ENCODE measurements at regions not wholly inside any gene's neighbourhood (a gene's known extent, or its start where the extent isn't known, plus 50 kb on each side); places are given as distances from the start of the nearest gene placed in this dataset.
A peak's percentile ranks its signal among the peaks of the same experiment; 100 is the strongest.

DNA sequence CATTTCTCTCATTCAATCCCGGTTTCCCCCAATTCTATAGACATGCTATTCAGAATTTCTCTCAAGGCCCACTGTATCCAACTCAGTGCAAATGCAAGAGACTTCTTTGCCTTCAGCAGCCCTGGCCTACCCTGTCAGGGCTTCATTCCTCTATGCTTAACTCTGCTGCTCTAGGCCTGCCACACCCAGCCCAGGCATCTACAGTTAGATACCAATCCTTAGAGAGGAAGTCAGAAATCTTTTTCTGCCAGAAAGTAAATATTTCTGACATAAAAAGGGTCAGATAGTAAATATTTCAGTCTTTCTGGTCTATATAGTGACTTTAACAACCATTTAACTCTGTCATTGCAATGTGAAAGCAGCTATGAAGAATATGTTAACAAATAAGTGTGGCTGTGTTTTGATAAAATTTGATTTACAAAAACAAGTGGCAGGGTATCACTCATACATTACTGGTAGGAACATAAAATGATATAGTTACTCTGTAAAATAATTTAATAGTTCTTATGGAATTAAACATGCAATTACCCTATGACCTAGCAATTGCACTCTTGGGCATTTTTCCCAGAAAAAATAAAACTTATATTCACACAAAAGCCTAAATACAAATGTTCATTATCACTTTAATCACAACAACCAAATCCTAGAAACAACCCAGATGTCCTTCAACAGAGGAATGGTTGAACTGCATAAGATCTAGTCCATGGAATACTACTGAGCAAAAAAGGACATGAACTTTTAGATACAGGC lies 942.0 kb downstream of the SQOR start:
- H3K9me3 ChIP-seq, result no peaks in the 10 kb centered on the region
- H3K36me3 ChIP-seq (ENCODE audit: low read depth), result no peaks in the 10 kb centered on the region
- DNase-seq, result peak; percentile 39 to 60 (median 43)
- intact Hi-C loops (cut with DNase I, micrococcal nuclease), result no loop called here
- no peaks in the 10 kb centered on the region for H3K4me1 ChIP-seq (ENCODE audit: low read depth)
- H3K4me3 ChIP-seq, result no peak overlapping the region
- ATAC-seq, result peak; percentile 85
- no peak for TF ChIP-seq CTCF (IDR thresholded peaks at IDR 0.05)

DNA sequence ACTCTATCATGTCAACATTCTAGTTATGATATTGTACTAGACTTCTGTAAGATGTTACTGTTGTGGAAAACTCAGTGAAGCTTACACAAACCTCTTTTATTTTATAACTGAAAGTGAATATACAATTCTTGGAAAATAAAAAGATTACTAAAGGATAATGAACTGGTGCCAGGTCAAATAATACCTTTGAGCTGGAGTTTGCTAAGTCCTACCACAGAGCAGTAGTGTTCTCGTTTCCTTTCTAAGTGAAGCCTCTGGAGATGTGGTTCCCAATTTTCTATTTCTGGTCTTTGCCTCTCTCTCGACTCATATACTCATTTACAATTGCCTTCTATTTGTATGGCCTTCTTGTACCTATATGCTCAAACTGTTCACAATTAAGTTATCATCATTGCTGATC lies 942.9 kb downstream of the SQOR start:
- Histone ChIP-seq H3K4me1 (ENCODE audit: low read depth) (no peaks in the 10 kb centered on the region), H3K36me3 (ENCODE audit: low read depth) (no peaks in the 10 kb centered on the region), H3K9me3 (no peaks in the 10 kb centered on the region), H3K4me3 (no peak overlapping the region)
- no peak for ATAC-seq
- DNase-seq, result no peak
- no peak for TF ChIP-seq CTCF (IDR thresholded peaks at IDR 0.05)
- intact Hi-C loops (cut with DNase I, micrococcal nuclease), result no loop called here

DNA sequence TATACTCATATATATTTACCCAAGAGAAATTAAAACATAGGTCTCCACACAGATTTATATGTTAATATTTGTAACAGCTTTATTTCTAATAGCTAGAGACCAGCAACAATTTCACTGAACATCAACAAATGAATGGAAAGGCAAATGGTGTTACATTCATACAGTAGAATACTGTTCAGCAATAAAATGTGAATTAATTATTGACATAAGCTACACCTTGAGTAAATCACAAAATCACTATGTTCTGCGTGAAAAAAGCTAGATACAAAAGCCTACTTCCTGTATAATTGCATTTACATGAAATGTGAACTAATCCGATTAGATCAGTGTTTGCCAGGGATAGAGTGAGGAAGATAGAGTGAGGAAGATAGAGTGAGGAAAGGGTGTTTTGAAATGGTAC lies 945.7 kb downstream of the SQOR start:
- Histone ChIP-seq H3K4me3 (no peak overlapping the region), H3K36me3 (ENCODE audit: low read depth) (no peaks in the 10 kb centered on the region), H3K4me1 (ENCODE audit: low read depth) (no peaks in the 10 kb centered on the region), H3K9me3 (no peaks in the 10 kb centered on the region)
- ATAC-seq (peak; percentile 61), DNase-seq (no peak)
- intact Hi-C loops (cut with DNase I, micrococcal nuclease), result no loop called here
- TF ChIP-seq CTCF (IDR thresholded peaks at IDR 0.05), result no peak

DNA sequence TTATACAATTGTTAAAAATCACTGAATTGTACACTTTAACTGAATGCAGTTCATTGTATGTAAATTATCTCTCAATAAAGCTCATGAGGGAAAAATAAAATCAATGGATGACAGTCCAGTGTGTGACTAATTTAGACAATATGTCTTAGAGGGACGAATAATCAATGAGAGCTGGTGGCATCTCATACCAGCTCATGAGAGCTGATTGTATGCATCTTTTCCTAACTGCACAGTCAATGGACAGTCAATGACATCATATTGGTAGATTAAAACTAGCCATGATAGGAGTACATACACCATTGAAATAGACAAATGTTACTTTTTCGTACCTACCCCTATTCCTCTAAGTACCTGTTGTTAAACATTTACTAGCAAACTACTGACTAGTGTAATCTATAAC lies 946.1 kb downstream of the SQOR start:
- no peak overlapping the region for H3K4me3 ChIP-seq
- ATAC-seq (no peak), DNase-seq (no peak)
- TF ChIP-seq CTCF (IDR thresholded peaks at IDR 0.05), result no peak
- no peaks in the 10 kb centered on the region for H3K4me1 ChIP-seq (ENCODE audit: low read depth)
- intact Hi-C loops (cut with DNase I, micrococcal nuclease), result no loop called here
- no peaks in the 10 kb centered on the region for H3K36me3 ChIP-seq (ENCODE audit: low read depth)
- H3K9me3 ChIP-seq, result no peaks in the 10 kb centered on the region

- TF ChIP-seq CTCF (IDR thresholded peaks at IDR 0.05), result no peak
- Histone ChIP-seq H3K36me3 (ENCODE audit: low read depth) (no peaks in the 10 kb centered on the region), H3K4me1 (ENCODE audit: low read depth) (no peaks in the 10 kb centered on the region), H3K9me3 (no peaks in the 10 kb centered on the region), H3K4me3 (no peak overlapping the region)
- intact Hi-C loops (cut with DNase I, micrococcal nuclease), result no loop called here
- DNase-seq (no peak), ATAC-seq (no peak)
These were observed 954.3 kb downstream of the SQOR start for GRCh38 chr15:46589088-46589487.

- TF ChIP-seq CTCF (IDR thresholded peaks at IDR 0.05), result no peak
- Histone ChIP-seq H3K9me3 (no peaks in the 10 kb centered on the region), H3K4me3 (no peak overlapping the region), H3K36me3 (ENCODE audit: low read depth) (no peaks in the 10 kb centered on the region), H3K4me1 (ENCODE audit: low read depth) (no peaks in the 10 kb centered on the region)
- intact Hi-C loops (cut with DNase I, micrococcal nuclease), result no loop called here
- ATAC-seq (no peak), DNase-seq (no peak)
These were observed 956.6 kb downstream of the SQOR start for GRCh38 chr15:46591462-46591861.
